GM18502 (cell line): ENCODE measurements at regions not wholly inside any gene's neighbourhood (a gene's known extent, or its start where the extent isn't known, plus 50 kb on each side); places are given as distances from the start of the nearest gene placed in this dataset.

ENCODE experiments used
- ATAC-seq: cut with Tn5 transposase; IDR thresholded peaks from one replicate; pipeline ENCODE4 v1.9.1; 2021; ENCODE audit warnings: mild to moderate bottlenecking; ENCODE audit not compliant: unreplicated experiment, poor library complexity

DNA sequence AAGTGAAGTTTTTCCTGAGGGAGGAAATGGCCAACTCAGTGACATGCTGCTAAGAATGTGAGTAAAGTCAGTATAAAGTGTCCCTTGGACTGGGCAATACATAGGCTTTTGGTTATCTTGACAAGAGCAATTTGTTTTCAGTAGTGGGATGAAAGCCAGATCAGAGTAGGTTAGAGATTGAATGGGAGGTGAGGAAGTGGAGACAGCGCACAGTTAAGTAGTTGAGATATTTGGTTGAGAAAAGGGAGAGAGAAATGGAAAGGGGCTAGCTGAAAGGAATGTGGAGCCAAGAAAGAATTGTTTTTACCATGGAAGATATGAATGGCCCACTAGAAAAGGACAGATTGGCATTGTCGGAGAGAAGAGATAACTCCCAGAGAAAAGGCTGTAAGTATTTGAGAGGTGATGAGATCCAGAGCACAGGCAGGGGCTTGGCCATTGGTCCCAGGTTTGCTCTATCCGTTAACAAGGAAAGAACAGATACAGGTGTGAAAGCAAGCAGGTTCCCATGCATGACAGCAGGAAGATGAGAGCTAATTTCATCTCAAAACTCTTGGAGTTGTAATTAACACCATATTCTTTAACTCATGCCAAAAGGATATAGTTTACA, 392.0 kb downstream of the NR2F1-AS1 start:
- ATAC-seq = no peak

GRCh38 chr5:93186076-93186682, 394.8 kb downstream of the NR2F1-AS1 start:
- ATAC-seq = no peak

GRCh38 chr5:93184041-93184440, 397.0 kb downstream of the NR2F1-AS1 start:
- ATAC-seq = no peak

- ATAC-seq = no peak
These were observed 401.6 kb downstream of the NR2F1-AS1 start for GRCh38 chr5:93179466-93179865.

DNA sequence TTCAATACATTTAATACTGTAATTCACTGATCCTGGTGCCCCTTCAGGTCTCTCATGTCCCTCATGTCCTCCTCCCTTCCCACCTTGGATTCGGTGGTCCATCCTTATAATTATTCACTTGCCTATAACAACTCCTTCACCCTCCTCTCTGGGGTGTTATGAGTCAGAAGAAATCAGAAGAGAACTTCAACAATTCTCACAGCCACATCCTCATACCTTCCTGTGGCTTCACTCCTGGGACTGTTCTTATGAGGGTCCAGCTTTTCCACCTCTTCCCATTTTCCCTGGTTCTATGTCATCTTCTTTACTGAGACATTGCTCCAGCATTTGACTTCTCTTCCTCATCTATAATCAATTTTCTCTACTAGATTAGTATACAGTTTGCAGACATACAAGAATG, 406.1 kb downstream of the NR2F1-AS1 start:
- ATAC-seq = no peak

DNA sequence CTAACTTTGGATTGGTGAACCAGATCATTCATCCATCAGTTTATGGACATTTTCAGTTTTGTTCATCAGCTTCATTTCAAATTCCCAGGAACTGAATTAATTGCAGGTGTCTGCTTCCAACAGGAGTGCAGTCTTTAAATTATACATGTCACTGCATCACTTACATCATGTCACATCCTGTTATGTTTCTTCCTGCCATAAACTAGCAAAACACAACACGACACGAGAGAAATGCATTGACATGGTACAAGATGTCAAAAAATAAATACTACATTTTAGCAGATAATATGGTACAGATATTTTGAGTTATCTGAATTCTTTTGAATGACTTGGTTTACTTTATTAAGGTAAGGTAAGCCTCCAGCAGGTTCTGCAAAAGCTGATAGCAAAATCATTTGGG, 415.5 kb downstream of the NR2F1-AS1 start:
- ATAC-seq = no peak

DNA sequence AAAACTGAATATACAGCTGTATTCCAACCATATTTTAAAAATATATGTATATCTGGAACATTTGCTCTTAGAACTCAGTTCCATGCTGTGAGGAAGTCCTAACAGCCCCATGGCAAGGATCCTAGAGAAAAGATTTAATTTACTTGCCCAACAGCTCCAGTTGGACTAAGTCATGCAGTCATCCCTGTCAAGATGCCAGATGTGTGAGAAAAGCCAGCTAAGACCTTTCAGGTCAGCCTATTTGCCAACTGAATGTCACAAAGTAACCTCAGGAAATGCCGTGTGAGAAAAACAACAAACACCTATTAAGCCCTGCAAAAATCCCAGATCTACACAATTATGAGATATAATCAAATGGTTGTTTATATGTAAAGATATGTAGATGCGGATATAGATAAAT, 416.3 kb downstream of the NR2F1-AS1 start:
- no peak for ATAC-seq

GRCh38 chr5:93163010-93163663, 417.9 kb downstream of the NR2F1-AS1 start:
- no peak for ATAC-seq

DNA sequence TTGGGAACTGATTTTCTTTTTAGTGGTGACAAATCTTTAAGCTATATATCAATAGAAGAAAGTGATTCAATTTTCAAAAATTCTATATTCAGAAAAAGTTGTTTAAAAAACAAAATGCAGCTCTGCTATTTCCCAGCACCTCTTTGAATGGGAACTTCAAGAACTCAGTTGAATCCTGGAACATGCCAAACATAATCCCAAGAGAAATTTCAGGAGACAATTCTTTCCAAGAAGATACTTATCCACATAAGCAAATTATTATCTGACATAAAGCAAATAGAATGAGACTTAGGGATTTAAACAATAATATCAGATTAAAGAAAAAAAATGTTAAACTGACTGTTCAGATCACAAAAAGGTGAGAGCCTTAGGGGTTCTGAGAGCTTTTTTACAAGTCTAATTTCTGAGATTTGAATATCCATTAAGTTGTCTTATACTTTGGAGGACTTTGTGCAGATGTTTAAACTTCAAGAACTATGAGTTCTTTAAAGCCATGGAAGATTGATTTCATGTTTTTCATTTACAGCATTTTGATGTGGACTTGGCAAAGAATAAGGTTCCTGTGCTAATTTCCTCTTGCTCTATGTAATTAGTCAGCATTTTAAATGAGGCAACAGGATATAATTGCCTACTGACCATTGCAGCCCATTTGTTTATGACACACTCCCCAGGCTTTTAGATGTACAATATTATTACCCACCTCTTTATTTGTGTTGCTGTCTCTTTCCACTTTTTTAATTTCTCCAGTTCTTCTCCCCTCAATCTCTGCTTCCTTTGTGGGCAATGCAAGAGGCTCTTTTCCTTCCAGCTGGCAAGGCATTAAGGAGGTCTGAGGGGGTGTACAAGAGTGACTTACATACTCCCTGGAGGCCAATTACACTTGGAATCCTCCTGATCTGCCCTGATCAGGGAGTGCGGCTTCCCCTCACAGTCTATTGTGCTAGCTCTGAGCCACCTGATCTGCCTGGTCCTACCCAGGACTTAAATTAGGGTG, 419.1 kb downstream of the NR2F1-AS1 start:
- no peak for ATAC-seq

- no peak for ATAC-seq
These were observed 422.2 kb downstream of the NR2F1-AS1 start for GRCh38 chr5:93158841-93159240.

GRCh38 chr5:93156566-93156965, 424.5 kb downstream of the NR2F1-AS1 start:
- no peak for ATAC-seq

- ATAC-seq = no peak
These were observed 426.5 kb downstream of the NR2F1-AS1 start for GRCh38 chr5:93154535-93154934.

GRCh38 chr5:93153461-93153860, 427.6 kb downstream of the NR2F1-AS1 start:
- no peak for ATAC-seq

GRCh38 chr5:93151896-93152295, 429.1 kb downstream of the NR2F1-AS1 start:
- no peak for ATAC-seq

DNA sequence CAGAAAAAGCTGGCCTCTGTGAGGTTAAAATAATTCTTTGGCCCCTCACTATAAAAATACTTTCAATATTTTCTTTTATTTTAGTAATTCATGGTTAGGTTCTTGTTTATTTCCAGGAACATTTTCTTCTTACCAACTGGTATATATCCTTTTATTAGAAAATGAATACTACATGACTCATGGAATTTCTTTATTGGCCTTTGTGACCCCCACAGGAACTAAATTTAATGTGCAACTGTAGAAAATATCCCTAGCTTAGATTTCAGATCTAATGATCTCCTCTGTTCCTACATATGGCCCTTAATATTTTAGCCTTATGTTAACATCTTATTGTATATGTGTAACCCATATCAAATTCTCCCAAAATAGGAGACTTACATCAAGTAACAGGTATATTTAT, 429.9 kb downstream of the NR2F1-AS1 start:
- no peak for ATAC-seq

GRCh38 chr5:93150311-93151012, 430.6 kb downstream of the NR2F1-AS1 start:
- no peak for ATAC-seq

- no peak for ATAC-seq
These were observed 435.3 kb downstream of the NR2F1-AS1 start for GRCh38 chr5:93145767-93146166.

DNA sequence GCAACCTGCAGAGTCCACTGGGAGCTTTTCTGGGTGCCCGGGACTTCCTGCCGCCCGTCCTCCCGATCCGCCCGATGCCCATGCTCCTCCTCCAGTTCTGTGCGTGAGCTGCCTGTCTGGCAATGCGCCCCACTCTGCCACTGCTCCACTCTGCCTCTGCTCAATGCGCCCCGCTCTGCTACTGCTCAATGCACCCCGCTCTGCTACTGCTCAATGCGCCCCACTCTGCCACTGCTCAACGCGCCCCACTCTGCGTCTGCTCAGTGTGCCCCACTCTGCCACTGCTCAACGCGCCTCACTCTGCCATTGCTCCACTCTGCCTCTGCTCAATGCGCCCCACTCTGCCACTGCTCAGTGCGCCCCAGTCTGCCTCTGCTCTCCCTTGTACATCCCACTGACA, 436.0 kb downstream of the NR2F1-AS1 start:
- ATAC-seq = no peak

- no peak for ATAC-seq
These were observed 439.1 kb downstream of the NR2F1-AS1 start for GRCh38 chr5:93141969-93142368.
